SK-N-SH treated with all-trans-retinoic acid at 6 μM for 48 hours (cell line): ENCODE measurements at regions not wholly inside any gene's neighbourhood (a gene's known extent, or its start where the extent isn't known, plus 50 kb on each side); places are given as distances from the start of the nearest gene placed in this dataset.

Experiments used
- ATAC-seq: fragments of 200-7000 bp; cut with Tn5 transposase; 3 replicates; pipeline ENCODE4 v1.9.1; 2020; ENCODE audit warnings: mild to moderate bottlenecking, moderate library complexity
- ARNTL ChIP-seq: fragments of 450-650 bp; formaldehyde crosslinking; IDR thresholded peaks from 2 replicates; pipeline ENCODE4 v1.5.0; 2020; ENCODE audit warnings: low read depth, mild to moderate bottlenecking, moderate library complexity, borderline replicate concordance
- BACH2 ChIP-seq: fragments of 250-450 bp; sonication (Bioruptor Pico); IDR thresholded peaks from 2 replicates; pipeline ENCODE4 v1.9.0; 2021; ENCODE audit warnings: mild to moderate bottlenecking, borderline replicate concordance
- CREB5 ChIP-seq: fragments of 250-450 bp; sonication (Bioruptor Pico); IDR thresholded peaks from 2 replicates; pipeline ENCODE4 v1.5.1; 2020; ENCODE audit warnings: low read depth, mild to moderate bottlenecking, moderate library complexity
- ESRRG ChIP-seq: fragments of 250-450 bp; sonication (Bioruptor Pico); IDR thresholded peaks from 2 replicates; pipeline ENCODE4 v1.6.1; 2021; ENCODE audit warnings: mild to moderate bottlenecking
- GLIS3 ChIP-seq: fragments of 250-450 bp; sonication (Bioruptor Pico); IDR thresholded peaks from 2 replicates; pipeline ENCODE4 v1.5.0; 2020; ENCODE audit warnings: mild to moderate bottlenecking, moderate library complexity
- ISL1 ChIP-seq: fragments of 250-450 bp; sonication (Bioruptor Pico); IDR thresholded peaks from 2 replicates; pipeline ENCODE4 v2.1.2; 2022; ENCODE audit warnings: mild to moderate bottlenecking, moderate library complexity
- OSR1 ChIP-seq: fragments of 250-450 bp; sonication (Bioruptor Pico); IDR thresholded peaks from 2 replicates; pipeline ENCODE4 v1.8.0; 2022; ENCODE audit warnings: moderate library complexity, mild to moderate bottlenecking, inconsistent platforms
- PATZ1 ChIP-seq: fragments of 250-450 bp; sonication (Bioruptor Pico); IDR thresholded peaks from 2 replicates; pipeline ENCODE4 v1.8.0; 2020; ENCODE audit warnings: mild to moderate bottlenecking, moderate library complexity, borderline replicate concordance
- POU6F1 ChIP-seq: fragments of 250-450 bp; sonication (Bioruptor Pico); IDR thresholded peaks from 2 replicates; pipeline ENCODE4 v1.8.0; 2021; ENCODE audit warnings: low read depth, mild to moderate bottlenecking, moderate library complexity, borderline replicate concordance
- PPARA ChIP-seq: fragments of 250-450 bp; sonication (Bioruptor Pico); IDR thresholded peaks from 2 replicates; pipeline ENCODE4 v1.5.0; 2020; ENCODE audit warnings: mild to moderate bottlenecking, borderline replicate concordance
- RARB ChIP-seq: fragments of 250-450 bp; sonication (Bioruptor Pico); IDR thresholded peaks from 2 replicates; pipeline ENCODE4 v1.8.0; 2021; ENCODE audit warnings: mild to moderate bottlenecking, moderate library complexity
- SNAI2 ChIP-seq: fragments of 250-450 bp; sonication (Bioruptor Pico); IDR thresholded peaks from 2 replicates; pipeline ENCODE4 v1.5.0; 2020; ENCODE audit warnings: mild to moderate bottlenecking, moderate library complexity
- TCF4 ChIP-seq: fragments of 250-450 bp; sonication (Bioruptor Pico); IDR thresholded peaks from 2 replicates; pipeline ENCODE4 v1.8.0; 2021; ENCODE audit warnings: mild to moderate bottlenecking, moderate library complexity, borderline replicate concordance
- TOX ChIP-seq: fragments of 250-450 bp; sonication (Bioruptor Pico); IDR thresholded peaks from 2 replicates; pipeline ENCODE4 v1.8.0; 2021; ENCODE audit warnings: mild to moderate bottlenecking, moderate library complexity, borderline replicate concordance
- TSHZ2 ChIP-seq: fragments of 250-450 bp; sonication (Bioruptor Pico); IDR thresholded peaks from 2 replicates; pipeline ENCODE4 v1.5.0; 2020; ENCODE audit warnings: mild to moderate bottlenecking, moderate library complexity
- ZC3H10 ChIP-seq: fragments of 250-450 bp; sonication (Bioruptor Pico); IDR thresholded peaks from 2 replicates; pipeline ENCODE4 v1.5.1; 2021; ENCODE audit warnings: mild to moderate bottlenecking, moderate library complexity
- ZFP3 ChIP-seq: fragments of 250-450 bp; sonication (Bioruptor Pico); IDR thresholded peaks from 2 replicates; pipeline ENCODE4 v1.5.0; 2020; ENCODE audit warnings: mild to moderate bottlenecking, moderate library complexity
- ZFP30 ChIP-seq: fragments of 450-650 bp; formaldehyde crosslinking; IDR thresholded peaks from 2 replicates; pipeline ENCODE4 v1.5.0; 2022; ENCODE audit warnings: mild to moderate bottlenecking, moderate library complexity
- ZNF565 ChIP-seq: fragments of 450-650 bp; formaldehyde crosslinking; conservative IDR thresholded peaks from 2 replicates; pipeline ENCODE4 v1.5.0; 2020; ENCODE audit warnings: low read depth, mild to moderate bottlenecking, moderate library complexity
- ZNF70 ChIP-seq: fragments of 450-650 bp; formaldehyde crosslinking; IDR thresholded peaks from 2 replicates; pipeline ENCODE4 v1.5.0; 2020; ENCODE audit warnings: mild to moderate bottlenecking, moderate library complexity
- ZNF8 ChIP-seq: fragments of 450-650 bp; formaldehyde crosslinking; IDR thresholded peaks from 2 replicates; pipeline ENCODE4 v1.5.0; 2020; ENCODE audit warnings: mild to moderate bottlenecking, moderate library complexity
- TF ChIP-seq, protein P1 (sequence below): fragments of 250-450 bp; sonication (Bioruptor Pico); IDR thresholded peaks from 2 replicates; pipeline ENCODE4 v1.5.1; 2021; ENCODE audit warnings: mild to moderate bottlenecking, moderate library complexity

DNA sequence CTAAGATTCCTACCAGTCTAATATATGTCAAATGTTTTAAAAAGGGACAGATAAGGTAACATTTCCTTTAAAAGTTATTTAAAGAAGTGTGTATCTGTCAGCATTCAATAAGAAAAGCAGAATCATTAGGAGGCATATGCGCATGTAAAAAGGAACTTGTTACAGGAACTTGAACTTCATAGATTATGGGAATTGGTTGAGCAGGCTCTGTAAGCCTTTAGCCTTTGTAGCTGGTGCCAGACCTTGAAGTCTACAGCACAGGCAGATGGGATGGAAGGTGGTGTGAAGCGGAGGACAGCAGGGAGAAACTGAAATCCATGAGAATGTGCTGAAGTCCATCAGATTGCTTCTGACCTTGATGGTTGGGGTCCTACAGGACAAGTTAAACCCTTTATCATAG, 138.3 kb upstream of the ST6GAL2 start:
- no peak for ATAC-seq
- TF ChIP-seq ISL1 (CRISPR knock-in tag) (no peak), SNAI2 (CRISPR knock-in tag) (no peak), ZNF8 (CRISPR knock-in tag) (no peak), TSHZ2 (no peak), GLIS3 (no peak), BACH2 (CRISPR knock-in tag) (no peak), PPARA (CRISPR knock-in tag) (no peak), OSR1 (no peak), ESRRG (CRISPR knock-in tag) (no peak), RARB (CRISPR knock-in tag) (no peak), ZC3H10 (no peak), ZNF70 (CRISPR knock-in tag) (no peak), ARNTL (CRISPR knock-in tag) (no peak), POU6F1 (no peak)

GRCh38 chr2:107025291-107025857, 139.4 kb upstream of the ST6GAL2 start:
- TF ChIP-seq PPARA (CRISPR knock-in tag), result no peak
- TF ChIP-seq ZFP30 (CRISPR knock-in tag), result no peak
- no peak for TF ChIP-seq ZC3H10
- no peak for TF ChIP-seq BACH2 (CRISPR knock-in tag)
- no peak for TF ChIP-seq CREB5
- no peak for TF ChIP-seq TOX (CRISPR knock-in tag)
- TF ChIP-seq TSHZ2, result no peak
- no peak for TF ChIP-seq TCF4 (CRISPR knock-in tag)
- no peak for TF ChIP-seq PATZ1 (CRISPR knock-in tag)
- no peak for TF ChIP-seq OSR1
- TF ChIP-seq ZNF565 (CRISPR knock-in tag), result no peak
- no peak for TF ChIP-seq ARNTL (CRISPR knock-in tag)
- TF ChIP-seq SNAI2 (CRISPR knock-in tag), result no peak
- no peak for TF ChIP-seq ZNF70 (CRISPR knock-in tag)
- no peak for TF ChIP-seq RARB (CRISPR knock-in tag)
- TF ChIP-seq, protein P1, sequence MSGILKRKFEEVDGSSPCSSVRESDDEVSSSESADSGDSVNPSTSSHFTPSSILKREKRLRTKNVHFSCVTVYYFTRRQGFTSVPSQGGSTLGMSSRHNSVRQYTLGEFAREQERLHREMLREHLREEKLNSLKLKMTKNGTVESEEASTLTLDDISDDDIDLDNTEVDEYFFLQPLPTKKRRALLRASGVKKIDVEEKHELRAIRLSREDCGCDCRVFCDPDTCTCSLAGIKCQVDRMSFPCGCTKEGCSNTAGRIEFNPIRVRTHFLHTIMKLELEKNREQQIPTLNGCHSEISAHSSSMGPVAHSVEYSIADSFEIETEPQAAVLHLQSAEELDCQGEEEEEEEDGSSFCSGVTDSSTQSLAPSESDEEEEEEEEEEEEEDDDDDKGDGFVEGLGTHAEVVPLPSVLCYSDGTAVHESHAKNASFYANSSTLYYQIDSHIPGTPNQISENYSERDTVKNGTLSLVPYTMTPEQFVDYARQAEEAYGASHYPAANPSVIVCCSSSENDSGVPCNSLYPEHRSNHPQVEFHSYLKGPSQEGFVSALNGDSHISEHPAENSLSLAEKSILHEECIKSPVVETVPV (CRISPR knock-in tag), result no peak
- no peak for TF ChIP-seq POU6F1
- TF ChIP-seq ZFP3, result no peak
- no peak for TF ChIP-seq ESRRG (CRISPR knock-in tag)
- ATAC-seq, result no peak
